T-helper 1 cell treated with Interleukin-12 subunit alpha and Interleukin-12 subunit beta and Interleukin-4 antibody, amounts not matched to agents 30 μg/mL and 1 μg/mL, for 36 hours (primary cell): ENCODE measurements at regions not wholly inside any gene's neighbourhood (a gene's known extent, or its start where the extent isn't known, plus 50 kb on each side); places are given as distances from the start of the nearest gene placed in this dataset.
A peak's percentile ranks its signal among the peaks of the same experiment; 100 is the strongest.
"Not testable (repeated sequence)": the region's sequence is repeated elsewhere in the genome, so short reads cannot be mapped to it uniquely, and the experiment has no call there.

Experiments used
- H3K27ac Mint-ChIP-seq: one replicate; pipeline ENCODE4 v1.8.0; 2021; ENCODE audit warnings: mild to moderate bottlenecking, mixed read lengths
- H3K27me3 Mint-ChIP-seq: one replicate; pipeline ENCODE4 v1.8.0; 2021; ENCODE audit warnings: low read depth, mixed read lengths
- H3K36me3 Mint-ChIP-seq: one replicate; pipeline ENCODE4 v1.8.0; 2021; ENCODE audit warnings: low read depth, mixed read lengths
- H3K4me1 Mint-ChIP-seq: one replicate; pipeline ENCODE4 v1.8.0; 2021; ENCODE audit warnings: low read depth, mixed read lengths
- H3K4me3 Mint-ChIP-seq: one replicate; pipeline ENCODE4 v1.8.0; 2021; ENCODE audit warnings: mild to moderate bottlenecking, moderate library complexity, mixed read lengths
- H3K9me3 Mint-ChIP-seq: one replicate; pipeline ENCODE4 v1.8.0; 2021; ENCODE audit warnings: mixed read lengths

DNA sequence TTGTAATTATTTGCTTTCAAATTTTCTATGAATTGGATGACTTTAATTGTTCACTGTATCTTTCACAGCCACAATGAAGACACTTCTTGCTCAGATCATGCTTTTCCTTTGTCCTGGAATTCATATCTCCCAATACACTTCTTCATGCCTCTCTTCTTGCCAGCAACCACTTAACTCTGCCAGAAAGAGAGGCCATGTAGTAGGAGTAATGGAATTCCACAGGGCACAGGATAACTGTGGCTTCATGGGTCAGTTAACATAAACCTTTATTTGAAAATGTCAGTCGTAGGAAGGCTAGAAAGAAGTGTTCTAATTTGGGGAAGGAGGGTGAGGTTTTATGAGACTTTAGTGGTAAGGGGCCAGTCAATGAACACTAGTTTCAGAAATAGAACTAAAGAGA, 190.3 kb downstream of the TMEM167A start:
- no peaks in the 10 kb centered on the region for H3K9me3 Mint-ChIP-seq
- H3K36me3 Mint-ChIP-seq, result peaks cover 2% of the 10 kb centered on the region
- H3K27me3 Mint-ChIP-seq, result no peaks in the 10 kb centered on the region
- H3K4me1 Mint-ChIP-seq, result peaks cover 9% of the 10 kb centered on the region
- no peak overlapping the region for H3K27ac Mint-ChIP-seq
- H3K4me3 Mint-ChIP-seq, result no peak overlapping the region

DNA sequence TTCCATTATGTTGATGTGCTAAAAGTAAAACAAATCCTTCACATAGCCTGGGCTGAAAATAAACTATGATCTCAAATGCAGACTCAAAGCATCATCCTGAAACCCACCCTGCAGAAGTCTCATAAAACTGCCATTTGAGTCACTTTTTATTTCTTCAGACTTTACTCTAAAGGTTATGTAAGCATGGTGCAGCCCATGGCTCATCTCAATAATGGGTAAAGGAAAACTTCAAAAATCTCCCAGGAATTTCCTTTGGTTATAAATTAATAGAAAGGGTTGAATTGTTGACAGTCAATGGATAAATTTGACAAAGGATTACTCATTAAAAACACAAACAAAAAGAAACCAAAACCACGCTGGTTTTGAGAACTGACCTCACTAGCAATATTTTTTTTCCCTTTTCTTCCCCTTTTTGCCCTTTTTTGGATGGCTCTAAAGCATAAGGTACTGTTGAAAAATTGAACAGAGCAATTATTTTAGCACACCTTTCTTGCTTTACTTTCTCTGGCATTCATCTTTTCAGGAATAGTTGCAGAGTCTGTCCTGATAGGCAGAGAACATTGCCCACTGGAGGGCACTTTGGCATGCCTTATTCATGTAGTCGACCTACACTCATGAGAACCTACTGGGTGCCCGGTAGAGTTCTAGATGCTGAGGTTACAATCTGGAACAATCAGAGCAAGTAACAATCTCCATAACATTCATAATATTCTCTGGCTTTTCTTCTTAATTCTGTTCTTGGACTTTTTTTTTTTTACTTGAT, 191.4 kb downstream of the TMEM167A start:
- H3K9me3 Mint-ChIP-seq, result no peaks in the 10 kb centered on the region
- no peaks in the 10 kb centered on the region for H3K27me3 Mint-ChIP-seq
- no peak overlapping the region for H3K27ac Mint-ChIP-seq
- H3K4me1 Mint-ChIP-seq, result peaks cover 13% of the 10 kb centered on the region
- no peak overlapping the region for H3K4me3 Mint-ChIP-seq
- peaks cover 2% of the 10 kb centered on the region for H3K36me3 Mint-ChIP-seq

DNA sequence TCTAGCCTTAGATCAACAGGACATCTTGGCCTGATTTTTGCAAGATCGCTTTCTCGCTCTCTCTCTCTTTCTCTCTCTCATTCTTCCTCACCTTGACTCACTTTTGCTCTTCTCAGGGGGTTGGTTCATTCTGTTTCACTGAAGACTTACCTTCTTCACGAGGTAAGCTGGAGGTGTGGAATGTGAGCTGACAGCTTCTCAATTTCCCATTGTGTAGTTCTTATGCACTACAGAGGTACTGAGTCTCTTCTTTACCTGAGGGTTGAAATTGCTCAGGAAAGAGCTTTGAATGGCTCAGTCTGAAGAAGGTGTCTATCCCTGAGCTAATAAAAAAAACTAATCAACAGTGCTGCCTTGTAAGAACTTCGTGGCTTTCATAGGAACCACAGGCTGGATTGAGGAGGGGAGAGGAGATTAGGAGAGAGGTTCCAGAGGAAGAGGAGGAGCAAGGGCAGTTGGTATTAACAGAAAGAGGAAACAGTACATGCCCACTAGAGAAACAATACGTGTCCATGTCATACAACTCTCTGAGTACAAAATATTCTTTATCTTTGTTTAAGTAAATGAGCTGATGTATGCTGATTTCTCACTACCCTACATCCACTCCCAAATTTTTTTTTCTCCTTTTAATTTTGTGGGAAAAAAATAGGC, 192.2 kb downstream of the TMEM167A start:
- Mint-ChIP-seq H3K36me3 (peaks cover 2% of the 10 kb centered on the region), H3K4me1 (peaks cover 13% of the 10 kb centered on the region), H3K9me3 (peaks cover 7% of the 10 kb centered on the region), H3K27ac (no peak overlapping the region), H3K27me3 (no peaks in the 10 kb centered on the region), H3K4me3 (no peak overlapping the region)

DNA sequence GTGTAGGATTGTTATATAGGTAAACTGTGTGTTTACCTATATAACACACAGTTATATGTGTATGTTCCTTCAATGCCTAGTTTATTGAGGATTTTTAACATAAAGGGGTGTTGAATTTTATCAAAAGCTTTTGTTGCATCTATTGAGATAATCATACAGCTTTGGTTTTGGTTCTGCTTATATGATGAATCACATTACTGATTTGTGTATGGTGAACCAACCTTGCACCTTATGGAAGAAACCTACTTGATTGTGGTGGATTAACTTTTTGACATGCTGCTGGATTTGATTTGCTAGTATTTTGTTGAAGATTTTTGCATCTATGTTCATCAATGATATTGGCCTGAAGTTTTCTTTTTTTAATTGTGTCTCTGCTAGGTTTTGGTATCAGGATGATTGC, 194.9 kb downstream of the TMEM167A start:
- H3K4me1 Mint-ChIP-seq, result peaks cover 13% of the 10 kb centered on the region
- no peaks in the 10 kb centered on the region for H3K27me3 Mint-ChIP-seq
- no peak overlapping the region for H3K4me3 Mint-ChIP-seq
- no peak overlapping the region for H3K27ac Mint-ChIP-seq
- peaks cover 2% of the 10 kb centered on the region for H3K36me3 Mint-ChIP-seq
- peaks cover 19% of the 10 kb centered on the region for H3K9me3 Mint-ChIP-seq

DNA sequence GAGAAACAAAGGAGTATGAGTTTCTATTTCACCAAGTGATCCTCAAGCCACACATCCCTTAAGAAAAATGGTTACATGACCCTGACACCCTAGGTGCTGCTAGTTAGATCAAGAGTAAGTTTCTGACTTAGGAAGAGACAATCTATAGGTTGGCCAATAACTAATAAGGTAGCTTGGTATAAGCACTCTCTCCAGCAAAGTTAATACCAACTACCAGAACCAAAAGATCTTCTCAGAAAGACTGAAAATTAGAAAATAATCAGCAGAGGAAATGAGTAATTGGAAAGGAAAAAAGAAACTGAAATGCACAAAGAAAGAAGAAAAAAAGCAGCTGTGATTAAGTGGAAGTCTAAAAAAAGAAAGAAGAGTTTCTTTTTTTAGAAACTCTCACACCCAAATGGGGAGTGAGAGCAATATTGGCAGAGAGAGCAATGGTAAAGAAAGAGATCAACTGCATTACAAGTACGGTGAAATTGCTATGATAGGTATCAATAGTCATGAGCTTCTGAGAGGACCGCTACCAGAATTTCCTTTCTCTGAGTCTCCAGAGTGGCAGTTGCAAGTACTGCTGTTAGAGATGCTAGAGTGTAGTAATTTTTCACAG, 195.5 kb downstream of the TMEM167A start:
- Mint-ChIP-seq H3K9me3 (peaks cover 19% of the 10 kb centered on the region), H3K27me3 (no peaks in the 10 kb centered on the region), H3K27ac (peak overlapping the region; percentile 3), H3K36me3 (peaks cover 2% of the 10 kb centered on the region), H3K4me3 (no peak overlapping the region), H3K4me1 (peaks cover 13% of the 10 kb centered on the region)

DNA sequence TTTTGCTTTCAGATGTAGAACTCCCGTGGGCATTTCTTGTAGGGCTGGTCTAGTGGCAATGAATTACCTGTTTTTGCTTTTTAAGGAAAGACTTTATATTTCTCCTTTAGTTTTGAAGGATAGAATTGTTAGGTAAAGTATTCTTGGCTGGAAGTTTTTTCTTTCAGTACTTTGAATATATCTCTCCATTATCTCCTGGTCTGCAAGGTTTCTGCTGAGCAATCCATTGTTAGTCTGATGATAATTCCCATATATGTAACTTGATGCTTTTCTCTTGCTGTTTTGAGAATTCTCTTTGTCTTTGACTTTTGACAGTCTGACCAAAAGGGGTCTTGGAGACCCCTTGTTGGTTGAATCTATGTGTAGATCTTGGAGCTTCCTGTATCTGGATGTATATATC, 198.1 kb downstream of the TMEM167A start:
- Mint-ChIP-seq H3K36me3 (no peaks in the 10 kb centered on the region), H3K4me1 (peaks cover 7% of the 10 kb centered on the region), H3K4me3 (no peak overlapping the region), H3K27me3 (no peaks in the 10 kb centered on the region), H3K27ac (no peak overlapping the region), H3K9me3 (peaks cover 19% of the 10 kb centered on the region)

DNA sequence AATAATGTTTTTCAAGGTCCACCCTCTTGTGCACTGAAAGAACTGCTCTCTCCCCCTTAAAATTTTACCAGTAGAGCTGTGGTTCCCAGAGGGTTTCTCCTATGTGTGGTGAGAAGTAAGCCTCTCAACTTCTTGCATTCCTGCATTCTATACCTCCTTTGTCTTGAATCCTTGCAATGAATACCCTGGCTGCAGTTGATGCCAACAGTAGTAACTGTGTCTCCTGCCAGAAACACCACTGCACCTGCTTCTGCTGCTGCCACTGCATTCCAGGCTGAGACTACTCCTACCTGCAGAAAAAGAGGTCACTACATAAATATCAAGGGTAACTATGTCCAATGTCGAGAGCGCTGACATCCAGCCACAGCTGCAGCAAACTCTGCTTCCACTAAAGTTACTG, 203.7 kb downstream of the TMEM167A start:
- Mint-ChIP-seq H3K4me3 (no peak overlapping the region), H3K27ac (no peak overlapping the region), H3K36me3 (no peaks in the 10 kb centered on the region), H3K4me1 (no peaks in the 10 kb centered on the region), H3K27me3 (no peaks in the 10 kb centered on the region), H3K9me3 (peaks cover 8% of the 10 kb centered on the region)

DNA sequence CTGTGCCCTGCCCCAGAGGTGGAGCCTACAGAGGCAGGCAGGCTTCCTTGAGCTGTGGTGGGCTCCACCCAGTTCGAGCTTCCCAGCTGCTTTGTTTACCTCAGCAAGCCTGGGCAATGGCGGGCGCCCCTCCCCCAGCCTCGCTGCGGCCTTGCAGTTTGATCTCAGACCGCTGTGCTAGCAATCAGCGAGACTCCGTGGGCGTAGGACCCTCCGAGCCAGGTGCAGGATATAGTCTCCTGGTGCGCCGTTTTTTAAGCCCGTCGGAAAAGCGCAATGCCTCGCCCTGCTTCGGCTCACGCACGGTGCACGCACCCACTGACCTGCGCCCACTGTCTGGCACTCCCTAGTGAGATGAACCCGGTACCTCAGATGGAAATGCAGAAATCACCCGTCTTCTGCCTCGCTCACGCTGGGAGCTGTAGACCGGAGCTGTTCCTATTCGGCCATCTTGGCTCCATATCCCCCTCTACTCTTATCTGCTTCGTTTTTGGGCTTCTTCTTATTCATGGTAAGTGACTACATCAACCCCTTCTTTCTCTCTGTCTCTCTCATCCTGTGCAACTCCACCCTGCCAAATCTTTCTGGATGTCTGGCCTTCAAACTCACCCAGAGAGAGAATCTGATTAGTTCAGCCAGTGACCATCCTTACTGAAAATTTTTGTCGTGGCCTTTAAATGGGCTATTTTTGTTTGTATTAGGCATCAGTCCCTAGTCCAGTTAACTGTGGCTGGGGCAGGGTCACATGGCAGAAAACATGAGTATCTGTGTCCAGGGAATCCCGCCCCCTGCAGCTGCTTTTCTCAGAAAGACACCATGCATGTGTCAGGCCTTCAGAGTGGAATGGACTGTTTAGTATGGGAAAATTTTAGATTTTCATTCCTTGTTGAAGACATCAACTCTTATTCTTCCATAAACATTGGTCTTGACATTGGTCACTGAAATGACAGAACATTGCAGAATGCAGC, 204.6 kb downstream of the TMEM167A start:
- H3K4me3 Mint-ChIP-seq, H3K4me1 Mint-ChIP-seq, H3K36me3 Mint-ChIP-seq, H3K9me3 Mint-ChIP-seq, H3K27ac Mint-ChIP-seq, H3K27me3 Mint-ChIP-seq: not testable (repeated sequence)

DNA sequence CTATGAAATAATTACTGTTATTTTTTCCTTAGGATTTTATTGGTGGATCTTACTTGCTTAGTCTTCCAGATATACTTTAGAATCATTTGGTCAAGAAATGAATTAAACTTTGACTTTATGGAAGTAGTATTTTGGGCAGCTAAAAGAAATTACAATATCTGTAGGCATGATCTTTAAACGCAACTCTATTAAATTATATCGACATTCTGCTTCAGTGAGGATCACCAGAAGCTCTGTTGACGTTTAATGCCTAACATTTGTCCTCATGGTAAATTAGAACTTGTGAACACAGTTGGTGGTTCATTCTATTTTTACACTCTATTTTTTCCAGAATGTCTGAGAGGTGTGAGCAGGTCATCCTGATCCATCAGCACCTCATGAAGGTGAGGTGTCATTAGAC, 211.6 kb downstream of the TMEM167A start:
- Mint-ChIP-seq H3K4me3 (no peak overlapping the region), H3K27ac (no peak overlapping the region), H3K36me3 (no peaks in the 10 kb centered on the region)

DNA sequence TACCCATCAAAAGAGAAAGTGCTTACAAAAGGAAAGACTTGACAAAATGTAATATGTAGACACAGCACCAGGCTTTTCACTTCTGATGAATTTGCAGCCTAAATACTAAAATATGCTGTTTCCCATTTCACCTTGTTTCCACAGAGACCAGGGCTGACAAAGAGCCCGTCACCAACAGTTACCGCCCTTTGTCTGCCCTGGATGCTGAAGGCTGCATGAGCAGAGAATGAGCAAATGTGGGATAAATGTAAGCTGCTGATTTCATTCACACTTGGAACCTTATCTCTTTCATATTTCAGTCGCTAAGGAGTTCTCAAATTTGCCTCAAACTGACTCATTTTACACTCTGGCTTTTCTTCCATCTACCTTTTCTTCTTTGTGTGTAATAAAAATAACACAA, 213.9 kb downstream of the TMEM167A start:
- no peak overlapping the region for H3K27ac Mint-ChIP-seq
- H3K27me3 Mint-ChIP-seq, result peaks cover 4% of the 10 kb centered on the region
- no peaks in the 10 kb centered on the region for H3K4me1 Mint-ChIP-seq
- H3K9me3 Mint-ChIP-seq, result no peaks in the 10 kb centered on the region
- no peaks in the 10 kb centered on the region for H3K36me3 Mint-ChIP-seq
- H3K4me3 Mint-ChIP-seq, result no peak overlapping the region

More for the DNA sequence above, 211.6 kb downstream of the TMEM167A start:
- peaks cover 4% of the 10 kb centered on the region for H3K27me3 Mint-ChIP-seq
- H3K4me1 Mint-ChIP-seq, result no peaks in the 10 kb centered on the region
- H3K9me3 Mint-ChIP-seq, result no peaks in the 10 kb centered on the region

DNA sequence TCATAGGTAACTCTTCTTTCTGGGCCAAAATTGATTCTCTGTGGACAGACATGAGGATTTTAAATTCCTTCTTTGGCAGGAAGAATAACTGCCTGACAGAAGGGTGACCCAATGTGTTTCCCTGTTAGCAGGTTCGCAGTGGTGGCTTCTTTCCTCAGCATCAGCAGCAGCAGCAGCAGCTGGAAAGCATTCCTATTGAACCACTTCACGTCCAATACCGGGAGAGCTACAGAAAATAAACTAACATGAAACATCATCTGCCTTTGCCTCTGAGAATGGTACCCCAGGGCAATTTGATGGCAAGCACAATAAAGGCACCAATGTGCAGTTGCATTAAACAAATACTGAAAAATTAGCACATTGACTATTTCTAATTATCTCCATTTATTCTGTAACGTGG, 214.5 kb downstream of the TMEM167A start:
- no peak overlapping the region for H3K4me3 Mint-ChIP-seq
- H3K27me3 Mint-ChIP-seq, result peaks cover 4% of the 10 kb centered on the region
- no peaks in the 10 kb centered on the region for H3K36me3 Mint-ChIP-seq
- no peaks in the 10 kb centered on the region for H3K4me1 Mint-ChIP-seq
- H3K9me3 Mint-ChIP-seq, result no peaks in the 10 kb centered on the region
- H3K27ac Mint-ChIP-seq, result no peak overlapping the region

DNA sequence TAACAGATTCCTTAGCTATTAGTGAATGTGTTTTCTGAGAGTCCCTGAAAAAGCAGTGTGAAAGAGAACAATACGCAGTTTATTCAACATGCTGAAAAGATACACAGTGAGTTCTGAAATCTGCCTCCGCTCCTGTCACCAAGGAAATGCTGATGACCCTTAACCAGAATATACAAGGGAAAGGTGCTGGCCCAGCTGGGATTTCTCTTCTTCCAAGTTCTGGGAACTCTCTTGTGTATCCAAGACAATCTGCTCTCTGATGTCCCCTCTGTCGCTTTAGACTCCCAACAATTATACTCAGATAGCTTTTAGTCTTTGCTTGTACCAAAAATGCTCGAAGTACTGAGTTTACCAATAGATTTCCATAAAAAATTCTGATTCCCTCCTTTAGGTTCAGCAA, 214.9 kb downstream of the TMEM167A start:
- Mint-ChIP-seq H3K4me1 (no peaks in the 10 kb centered on the region), H3K4me3 (no peak overlapping the region), H3K27me3 (peaks cover 4% of the 10 kb centered on the region), H3K36me3 (no peaks in the 10 kb centered on the region), H3K9me3 (no peaks in the 10 kb centered on the region), H3K27ac (no peak overlapping the region)

DNA sequence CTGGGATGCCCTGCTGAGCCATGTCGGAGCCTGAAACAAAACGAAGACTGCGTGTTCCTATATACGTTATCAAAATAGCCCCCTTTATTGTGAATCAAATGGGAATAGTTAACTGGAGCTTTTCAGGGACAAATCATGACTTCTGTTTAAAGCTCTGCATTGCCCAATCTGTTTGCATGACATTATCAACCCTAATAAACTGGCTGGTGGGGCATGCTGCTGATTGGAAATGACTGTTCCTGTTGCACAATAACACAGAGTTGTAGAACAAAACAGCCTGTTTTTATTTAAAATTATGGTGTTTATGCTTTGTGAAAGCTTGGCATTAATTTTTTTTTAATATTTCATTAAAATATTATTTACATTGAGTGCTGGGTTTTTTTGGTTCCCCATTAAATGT, 215.5 kb downstream of the TMEM167A start:
- Mint-ChIP-seq H3K9me3 (no peaks in the 10 kb centered on the region), H3K4me1 (no peaks in the 10 kb centered on the region), H3K27ac (no peak overlapping the region), H3K4me3 (no peak overlapping the region), H3K27me3 (peaks cover 4% of the 10 kb centered on the region), H3K36me3 (no peaks in the 10 kb centered on the region)

DNA sequence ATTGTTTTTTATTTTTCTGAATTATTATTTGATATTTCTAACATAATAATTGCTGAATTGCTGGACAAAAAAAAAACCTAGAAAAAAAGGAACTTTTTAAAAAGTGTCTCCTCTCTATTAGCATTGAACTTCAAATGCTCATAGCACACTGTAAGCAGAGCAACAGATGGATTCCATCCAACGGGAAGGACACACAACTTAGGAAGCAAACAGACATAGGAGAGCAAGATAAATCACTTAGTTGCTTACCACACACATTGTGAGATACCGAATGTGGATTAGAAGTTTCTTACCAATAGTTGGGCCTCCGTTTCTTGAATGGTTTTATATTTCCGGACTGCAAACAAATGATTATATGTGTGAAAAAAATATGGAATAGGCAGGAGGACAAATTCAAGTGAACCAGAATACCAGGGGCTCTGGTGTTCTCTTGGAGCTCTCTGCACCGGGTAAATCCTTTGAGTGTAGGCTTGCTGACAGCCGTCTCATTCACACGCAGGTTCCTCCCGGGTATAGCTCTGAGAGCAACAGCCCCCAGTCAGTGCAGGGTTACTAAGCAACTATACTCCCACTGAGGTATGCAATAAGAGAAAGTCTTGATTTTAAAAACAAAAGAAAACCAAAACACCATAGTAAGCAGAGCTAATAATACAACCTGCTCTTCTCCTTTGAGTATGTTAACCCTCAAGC, 217.6 kb downstream of the TMEM167A start:
- Mint-ChIP-seq H3K9me3 (no peaks in the 10 kb centered on the region), H3K27ac (no peak overlapping the region), H3K27me3 (peaks cover 4% of the 10 kb centered on the region), H3K4me3 (no peak overlapping the region), H3K36me3 (no peaks in the 10 kb centered on the region), H3K4me1 (no peaks in the 10 kb centered on the region)
